ENCODE measurements at regions not wholly inside any gene's neighbourhood (a gene's known extent, or its start where the extent isn't known, plus 50 kb on each side); places are given as distances from the start of the nearest gene placed in this dataset.

DNA sequence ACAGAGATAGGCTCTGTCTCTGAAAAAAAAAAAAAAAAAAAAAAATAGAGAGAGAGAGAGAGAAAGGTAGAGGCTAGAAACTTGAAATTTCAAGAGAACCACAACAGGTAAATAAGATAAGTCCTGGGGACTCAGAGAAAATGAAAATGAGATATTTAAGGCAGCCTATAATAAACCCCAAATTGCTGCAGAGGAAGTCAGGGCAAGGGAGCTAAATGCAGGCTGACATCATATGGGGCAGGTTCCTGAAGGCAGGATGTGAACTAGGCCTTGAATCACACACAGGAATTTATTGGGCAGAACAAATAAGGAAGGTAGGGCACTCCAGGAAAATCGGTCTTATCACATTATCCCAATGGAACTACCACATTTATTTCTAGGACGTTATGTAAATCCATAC, 54.9 kb upstream of the NUDT4 start:
- no peaks in the 10 kb centered on the region for H3K4me1 ChIP-seq (ENCODE audit: control insufficient read depth in 1 of 2, low read depth in 2 of 2)
- no peaks in the 10 kb centered on the region for H3K9me3 ChIP-seq
- TF ChIP-seq, protein P1, sequence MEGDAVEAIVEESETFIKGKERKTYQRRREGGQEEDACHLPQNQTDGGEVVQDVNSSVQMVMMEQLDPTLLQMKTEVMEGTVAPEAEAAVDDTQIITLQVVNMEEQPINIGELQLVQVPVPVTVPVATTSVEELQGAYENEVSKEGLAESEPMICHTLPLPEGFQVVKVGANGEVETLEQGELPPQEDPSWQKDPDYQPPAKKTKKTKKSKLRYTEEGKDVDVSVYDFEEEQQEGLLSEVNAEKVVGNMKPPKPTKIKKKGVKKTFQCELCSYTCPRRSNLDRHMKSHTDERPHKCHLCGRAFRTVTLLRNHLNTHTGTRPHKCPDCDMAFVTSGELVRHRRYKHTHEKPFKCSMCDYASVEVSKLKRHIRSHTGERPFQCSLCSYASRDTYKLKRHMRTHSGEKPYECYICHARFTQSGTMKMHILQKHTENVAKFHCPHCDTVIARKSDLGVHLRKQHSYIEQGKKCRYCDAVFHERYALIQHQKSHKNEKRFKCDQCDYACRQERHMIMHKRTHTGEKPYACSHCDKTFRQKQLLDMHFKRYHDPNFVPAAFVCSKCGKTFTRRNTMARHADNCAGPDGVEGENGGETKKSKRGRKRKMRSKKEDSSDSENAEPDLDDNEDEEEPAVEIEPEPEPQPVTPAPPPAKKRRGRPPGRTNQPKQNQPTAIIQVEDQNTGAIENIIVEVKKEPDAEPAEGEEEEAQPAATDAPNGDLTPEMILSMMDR (IDR thresholded peaks at IDR 0.05): no peak
- DNase-seq (ENCODE audit: low spot score) (no peak), ATAC-seq (ENCODE audit: insufficient number of reproducible peaks, low FRiP score, low read depth) (no peak)
- H3K27me3 ChIP-seq (replicated peaks; ENCODE audit: insufficient read depth): no peaks in the 10 kb centered on the region
- H3K4me3 ChIP-seq: no peak overlapping the region
- H3K27ac ChIP-seq: no peak overlapping the region
- H3K36me3 ChIP-seq: no peaks in the 10 kb centered on the region

DNA sequence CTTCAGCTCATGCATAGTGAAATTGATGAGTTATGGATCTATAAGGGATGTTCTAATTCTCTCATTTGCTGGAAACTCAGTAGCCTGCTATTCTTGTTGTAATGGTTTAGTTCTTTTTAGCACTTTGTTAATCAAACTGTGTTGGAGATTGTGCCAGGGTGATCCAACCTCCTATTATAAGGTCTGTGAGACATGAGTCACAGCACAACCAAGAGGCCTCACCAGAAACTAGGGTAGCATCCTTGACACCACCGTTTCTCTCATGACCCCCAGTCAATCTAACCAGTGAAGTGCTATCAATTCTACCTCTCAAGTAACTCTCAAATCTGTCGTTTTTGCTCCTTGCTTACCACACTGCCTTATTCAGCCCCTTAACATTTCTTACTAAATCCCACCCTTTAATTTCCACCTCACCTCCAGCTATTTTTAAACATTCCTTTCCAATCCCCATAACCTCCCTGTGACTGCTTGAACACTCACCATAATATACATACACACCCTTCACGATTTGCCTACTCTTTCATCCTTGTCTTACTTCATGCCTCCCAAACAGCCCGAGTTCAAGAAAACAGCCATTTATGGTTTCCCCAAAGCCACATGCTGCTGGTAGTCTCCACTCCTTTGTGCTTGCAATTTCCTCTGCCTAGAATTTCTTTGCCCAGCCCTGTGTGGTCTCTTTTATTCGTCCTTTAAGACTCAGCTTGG, 53.9 kb upstream of the NUDT4 start:
- DNase-seq (ENCODE audit: low spot score): no peak
- Histone ChIP-seq H3K4me1 (ENCODE audit: control insufficient read depth in 1 of 2, low read depth in 2 of 2) (no peaks in the 10 kb centered on the region), H3K9me3 (no peaks in the 10 kb centered on the region), H3K4me3 (no peak overlapping the region), H3K27ac (no peak overlapping the region), H3K36me3 (no peaks in the 10 kb centered on the region), H3K27me3 (replicated peaks; ENCODE audit: insufficient read depth) (no peaks in the 10 kb centered on the region)
- TF ChIP-seq, protein P1 (IDR thresholded peaks at IDR 0.05): no peak
- no peak for ATAC-seq (ENCODE audit: insufficient number of reproducible peaks, low FRiP score, low read depth)

DNA sequence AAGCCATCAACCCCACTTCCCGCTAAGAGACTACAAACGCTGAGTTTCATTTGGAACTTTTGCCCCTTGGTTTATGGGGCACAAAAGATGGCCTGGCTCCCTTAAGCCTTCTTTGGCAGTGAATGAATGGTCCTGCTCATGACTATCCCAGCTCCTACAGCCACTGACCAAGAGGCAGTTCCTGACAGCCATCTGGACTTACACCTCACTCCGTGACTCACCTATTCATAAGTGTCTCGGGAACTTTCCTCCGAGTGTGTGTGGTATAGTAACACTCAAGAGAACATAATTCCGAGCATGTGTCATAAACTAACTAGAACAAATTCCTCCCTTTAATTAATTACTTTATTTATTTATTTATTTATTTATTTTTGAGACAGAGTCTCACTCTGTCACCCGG, 51.9 kb upstream of the NUDT4 start:
- no peak overlapping the region for H3K27ac ChIP-seq
- no peaks in the 10 kb centered on the region for H3K27me3 ChIP-seq (replicated peaks; ENCODE audit: insufficient read depth)
- TF ChIP-seq, protein P1 (IDR thresholded peaks at IDR 0.05): no peak
- ATAC-seq (ENCODE audit: insufficient number of reproducible peaks, low FRiP score, low read depth): no peak
- no peaks in the 10 kb centered on the region for H3K36me3 ChIP-seq
- no peak overlapping the region for H3K4me3 ChIP-seq
- no peaks in the 10 kb centered on the region for H3K9me3 ChIP-seq
- no peak for DNase-seq (ENCODE audit: low spot score)
- no peaks in the 10 kb centered on the region for H3K4me1 ChIP-seq (ENCODE audit: control insufficient read depth in 1 of 2, low read depth in 2 of 2)
